GM21723 (cell line): ENCODE measurements at regions not wholly inside any gene's neighbourhood (a gene's known extent, or its start where the extent isn't known, plus 50 kb on each side); places are given as distances from the start of the nearest gene placed in this dataset.

Source experiments
- ATAC-seq: cut with Tn5 transposase; IDR thresholded peaks from one replicate; pipeline ENCODE4 v1.9.1; 2021; ENCODE audit warnings: mild to moderate bottlenecking, moderate library complexity; ENCODE audit not compliant: unreplicated experiment

GRCh38 chr4:31341601-31342359 lies 621.6 kb downstream of the PCDH7 start:
- no peak for ATAC-seq

- ATAC-seq: no peak
Measured at GRCh38 chr4:31343061-31343460, 622.9 kb downstream of the PCDH7 start.

GRCh38 chr4:31349907-31350306 lies 629.7 kb downstream of the PCDH7 start:
- no peak for ATAC-seq

- no peak for ATAC-seq
Measured at GRCh38 chr4:31351695-31352094, 631.5 kb downstream of the PCDH7 start.

GRCh38 chr4:31356839-31357238 lies 636.7 kb downstream of the PCDH7 start:
- ATAC-seq: no peak

GRCh38 chr4:31360786-31361185 lies 640.6 kb downstream of the PCDH7 start:
- ATAC-seq: no peak

GRCh38 chr4:31362756-31363155 lies 642.6 kb downstream of the PCDH7 start:
- ATAC-seq: no peak

- ATAC-seq: no peak
Measured at GRCh38 chr4:31365006-31365690, 645.0 kb downstream of the PCDH7 start.

GRCh38 chr4:31366041-31366440 lies 645.9 kb downstream of the PCDH7 start:
- no peak for ATAC-seq

- no peak for ATAC-seq
Measured at GRCh38 chr4:31370866-31371465, 650.8 kb downstream of the PCDH7 start.

GRCh38 chr4:31374256-31374960 lies 654.2 kb downstream of the PCDH7 start:
- no peak for ATAC-seq

GRCh38 chr4:31375936-31376335 lies 655.8 kb downstream of the PCDH7 start:
- ATAC-seq: no peak

GRCh38 chr4:31379364-31379763 lies 659.2 kb downstream of the PCDH7 start:
- ATAC-seq: no peak

GRCh38 chr4:31383767-31384166 lies 663.6 kb downstream of the PCDH7 start:
- no peak for ATAC-seq

- ATAC-seq: no peak
Measured at GRCh38 chr4:31390849-31391248, 670.7 kb downstream of the PCDH7 start.

- no peak for ATAC-seq
Measured at GRCh38 chr4:31391976-31392375, 671.8 kb downstream of the PCDH7 start.

GRCh38 chr4:31392923-31393322 lies 672.8 kb downstream of the PCDH7 start:
- no peak for ATAC-seq

GRCh38 chr4:31408121-31408520 lies 688.0 kb downstream of the PCDH7 start:
- ATAC-seq: no peak

- no peak for ATAC-seq
Measured at GRCh38 chr4:31411565-31411964, 691.4 kb downstream of the PCDH7 start.

- ATAC-seq: no peak
Measured at GRCh38 chr4:31415629-31416028, 695.5 kb downstream of the PCDH7 start.

GRCh38 chr4:31416498-31416897 lies 696.3 kb downstream of the PCDH7 start:
- ATAC-seq: no peak
